ENCODE measurements at regions not wholly inside any gene's neighbourhood (a gene's known extent, or its start where the extent isn't known, plus 50 kb on each side); places are given as distances from the start of the nearest gene placed in this dataset.

GRCh38 chr5:145495741-145496140 lies 339.4 kb downstream of the PRELID2 start:
- H3K4me3 ChIP-seq (ENCODE audit: low read depth, low read length): no peak overlapping the region
- DNase-seq (ENCODE audit: low read depth, low spot score): peak; percentile 94
- in situ Hi-C loops (cut with HindIII; ENCODE audit: low sequenced_read_pairs): no loop called here
- no peak for TF ChIP-seq CTCF (IDR thresholded peaks at IDR 0.05; ENCODE audit: low read depth, low read length)

GRCh38 chr5:145495196-145495595 lies 339.9 kb downstream of the PRELID2 start:
- no peak for TF ChIP-seq CTCF (IDR thresholded peaks at IDR 0.05; ENCODE audit: low read depth, low read length)
- in situ Hi-C loops (cut with HindIII; ENCODE audit: low sequenced_read_pairs): no loop called here
- H3K4me3 ChIP-seq (ENCODE audit: low read depth, low read length): no peak overlapping the region
- no peak for DNase-seq (ENCODE audit: low read depth, low spot score)

GRCh38 chr5:145493435-145493834 lies 341.7 kb downstream of the PRELID2 start:
- no peak overlapping the region for H3K4me3 ChIP-seq (ENCODE audit: low read depth, low read length)
- DNase-seq (ENCODE audit: low read depth, low spot score): no peak
- in situ Hi-C loops (cut with HindIII; ENCODE audit: low sequenced_read_pairs): no loop called here
- no peak for TF ChIP-seq CTCF (IDR thresholded peaks at IDR 0.05; ENCODE audit: low read depth, low read length)

GRCh38 chr5:145489516-145489915 lies 345.6 kb downstream of the PRELID2 start:
- no peak for TF ChIP-seq CTCF (IDR thresholded peaks at IDR 0.05; ENCODE audit: low read depth, low read length)
- no peak overlapping the region for H3K4me3 ChIP-seq (ENCODE audit: low read depth, low read length)
- DNase-seq (ENCODE audit: low read depth, low spot score): no peak
- in situ Hi-C loops (cut with HindIII; ENCODE audit: low sequenced_read_pairs): no loop called here

- peak; percentile 81 for DNase-seq (ENCODE audit: low read depth, low spot score)
- no peak for TF ChIP-seq CTCF (IDR thresholded peaks at IDR 0.05; ENCODE audit: low read depth, low read length)
- in situ Hi-C loops (cut with HindIII; ENCODE audit: low sequenced_read_pairs): no loop called here
- no peak overlapping the region for H3K4me3 ChIP-seq (ENCODE audit: low read depth, low read length)
These were observed 351.0 kb downstream of the PRELID2 start for GRCh38 chr5:145484158-145484557.

GRCh38 chr5:145483212-145483611 lies 351.9 kb downstream of the PRELID2 start:
- H3K4me3 ChIP-seq (ENCODE audit: low read depth, low read length): no peak overlapping the region
- in situ Hi-C loops (cut with HindIII; ENCODE audit: low sequenced_read_pairs): no loop called here
- DNase-seq (ENCODE audit: low read depth, low spot score): peak; percentile 27
- TF ChIP-seq CTCF (IDR thresholded peaks at IDR 0.05; ENCODE audit: low read depth, low read length): no peak

GRCh38 chr5:145479857-145480256 lies 355.3 kb downstream of the PRELID2 start:
- no peak for TF ChIP-seq CTCF (IDR thresholded peaks at IDR 0.05; ENCODE audit: low read depth, low read length)
- no peak for DNase-seq (ENCODE audit: low read depth, low spot score)

More at GRCh38 chr5:145479857-145480256, 355.3 kb downstream of the PRELID2 start:
- no peak overlapping the region for H3K4me3 ChIP-seq (ENCODE audit: low read depth, low read length)
- in situ Hi-C loops (cut with HindIII; ENCODE audit: low sequenced_read_pairs): no loop called here
